Calu3 (cell line): ENCODE measurements at regions not wholly inside any gene's neighbourhood (a gene's known extent, or its start where the extent isn't known, plus 50 kb on each side); places are given as distances from the start of the nearest gene placed in this dataset.

ENCODE experiments used
- BruUV-seq: library from RNA; stranded (reverse); fragments of 400-500 nt; replicated peaks from 2 replicates; lab custom pipeline; 2021; lab: Mats Ljungman, UMichigan
- CTCF ChIA-PET: fragments of 300-600 bp; sonication (Branson Sonifier 250); formaldehyde crosslinking; loops from one replicate; lab custom pipeline; 2022; ENCODE audit warnings: antibody characterized with exemption; lab: Charles Lee
- DNase-seq: peaks from one replicate; pipeline ENCODE4 v3.0.0; 2022
- H3K27ac Mint-ChIP-seq: one replicate; pipeline ENCODE4 v1.8.0; 2022; ENCODE audit warnings: mixed read lengths; ENCODE audit not compliant: unreplicated experiment
- H3K27me3 Mint-ChIP-seq: one replicate; pipeline ENCODE4 v1.8.0; 2022; ENCODE audit warnings: mixed read lengths; ENCODE audit not compliant: unreplicated experiment
- H3K36me3 Mint-ChIP-seq: one replicate; pipeline ENCODE4 v1.8.0; 2022; ENCODE audit warnings: mild to moderate bottlenecking, moderate library complexity, mixed read lengths; ENCODE audit not compliant: insufficient read depth, unreplicated experiment
- H3K4me1 Mint-ChIP-seq: one replicate; pipeline ENCODE4 v1.8.0; 2022; ENCODE audit warnings: mild to moderate bottlenecking, low read depth, mixed read lengths; ENCODE audit not compliant: unreplicated experiment
- H3K4me3 Mint-ChIP-seq: one replicate; pipeline ENCODE4 v1.8.0; 2022; ENCODE audit warnings: mild to moderate bottlenecking, low read depth, moderate library complexity, mixed read lengths; ENCODE audit not compliant: unreplicated experiment
- H3K9me3 Mint-ChIP-seq: one replicate; pipeline ENCODE4 v1.8.0; 2022; ENCODE audit warnings: low read depth, mixed read lengths; ENCODE audit not compliant: unreplicated experiment
- CTCF ChIP-seq: fragments of 200-600 bp; IDR thresholded peaks from one replicate; pipeline ENCODE4 v1.8.0; 2022; ENCODE audit warnings: antibody characterized with exemption; ENCODE audit not compliant: unreplicated experiment
- intact Hi-C: fragments of 100-400 bp; cut with micrococcal nuclease; formaldehyde crosslinking; loops from one replicate; pipeline ENCODE4 v1.10.0; 2022; ENCODE audit not compliant: unreplicated experiment

GRCh38 chr2:11940799-11941198, 194.4 kb downstream of the LPIN1 start:
- Mint-ChIP-seq H3K9me3 (no peaks in the 10 kb centered on the region), H3K4me1 (no peaks in the 10 kb centered on the region), H3K4me3 (no peak overlapping the region), H3K27me3 (no peaks in the 10 kb centered on the region), H3K27ac (no peak overlapping the region), H3K36me3 (no peaks in the 10 kb centered on the region)
- no peak for DNase-seq
- TF ChIP-seq CTCF: no peak
- CTCF ChIA-PET: no interaction called here
- no TSS peak for BruUV-seq
- intact Hi-C loops: no loop called here

- H3K27ac Mint-ChIP-seq: no peak overlapping the region
- CTCF ChIA-PET: no interaction called here
Measured at GRCh38 chr2:11941201-11942177, 195.1 kb downstream of the LPIN1 start.

DNA sequence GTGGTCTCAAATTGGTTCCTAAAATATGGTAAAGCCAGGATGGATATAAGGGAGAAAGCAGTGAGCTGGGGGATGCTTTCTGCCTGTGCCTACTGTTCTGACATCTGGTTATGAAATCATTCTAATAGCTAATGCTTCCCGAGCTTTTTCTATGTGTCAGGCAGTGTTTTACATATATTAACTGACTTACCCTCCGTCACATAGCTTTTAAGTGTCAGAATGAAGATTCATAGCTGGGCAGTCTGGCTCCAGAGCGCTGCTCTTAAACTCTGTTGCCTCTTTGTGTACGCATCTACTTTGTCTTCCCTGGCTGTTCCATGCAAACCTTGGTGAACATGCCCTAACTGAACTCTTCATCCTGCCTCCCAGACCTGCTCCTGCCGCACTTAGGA, 195.7 kb downstream of the LPIN1 start:
- Mint-ChIP-seq H3K27ac (no peak overlapping the region), H3K27me3 (no peaks in the 10 kb centered on the region), H3K36me3 (no peaks in the 10 kb centered on the region), H3K4me3 (no peak overlapping the region), H3K4me1 (no peaks in the 10 kb centered on the region), H3K9me3 (no peaks in the 10 kb centered on the region)
- BruUV-seq: no TSS peak
- no peak for TF ChIP-seq CTCF
- no peak for DNase-seq
- CTCF ChIA-PET: no interaction called here
- intact Hi-C loops: no loop called here

More at GRCh38 chr2:11941201-11942177, 195.1 kb downstream of the LPIN1 start:
- H3K4me3 Mint-ChIP-seq: no peak overlapping the region
- H3K36me3 Mint-ChIP-seq: no peaks in the 10 kb centered on the region
- no peak for TF ChIP-seq CTCF
- no peaks in the 10 kb centered on the region for H3K4me1 Mint-ChIP-seq
- H3K27me3 Mint-ChIP-seq: no peaks in the 10 kb centered on the region
- intact Hi-C loops: no loop called here
- no peak for DNase-seq
- no peaks in the 10 kb centered on the region for H3K9me3 Mint-ChIP-seq
- BruUV-seq: no TSS peak

GRCh38 chr2:11944311-11944710, 197.9 kb downstream of the LPIN1 start:
- DNase-seq: no peak
- BruUV-seq: no TSS peak
- intact Hi-C loops: no loop called here
- no peaks in the 10 kb centered on the region for H3K4me1 Mint-ChIP-seq
- no peak overlapping the region for H3K4me3 Mint-ChIP-seq
- TF ChIP-seq CTCF: no peak
- no peaks in the 10 kb centered on the region for H3K27me3 Mint-ChIP-seq
- no peaks in the 10 kb centered on the region for H3K36me3 Mint-ChIP-seq
- CTCF ChIA-PET: no interaction called here
- H3K9me3 Mint-ChIP-seq: no peaks in the 10 kb centered on the region
- H3K27ac Mint-ChIP-seq: no peak overlapping the region
